GM12801 (cell line): ENCODE measurements at regions not wholly inside any gene's neighbourhood (a gene's known extent, or its start where the extent isn't known, plus 50 kb on each side); places are given as distances from the start of the nearest gene placed in this dataset.

Source experiments
- CTCF ChIP-seq: IDR thresholded peaks from one replicate; pipeline ENCODE4 v1.5.1; 2011; ENCODE audit warnings: control low read depth; ENCODE audit not compliant: insufficient read length; ENCODE audit errors: extremely low read depth

GRCh38 chr17:34122515-34122914 is 132.6 kb upstream of the CCL2 start:
- TF ChIP-seq CTCF: no peak

GRCh38 chr17:34125010-34125409 is 130.1 kb upstream of the CCL2 start:
- no peak for TF ChIP-seq CTCF

- no peak for TF ChIP-seq CTCF
These were observed 129.2 kb upstream of the CCL2 start for GRCh38 chr17:34125921-34126320.

GRCh38 chr17:34126496-34126895 is 128.6 kb upstream of the CCL2 start:
- no peak for TF ChIP-seq CTCF

- no peak for TF ChIP-seq CTCF
These were observed 128.1 kb upstream of the CCL2 start for GRCh38 chr17:34126965-34127364.

GRCh38 chr17:34130544-34130943 is 124.5 kb upstream of the CCL2 start:
- no peak for TF ChIP-seq CTCF

- no peak for TF ChIP-seq CTCF
These were observed 123.7 kb upstream of the CCL2 start for GRCh38 chr17:34131386-34131785.

- no peak for TF ChIP-seq CTCF
These were observed 121.7 kb upstream of the CCL2 start for GRCh38 chr17:34133350-34133749.
